GM12865 (cell line): ENCODE measurements at regions not wholly inside any gene's neighbourhood (a gene's known extent, or its start where the extent isn't known, plus 50 kb on each side); places are given as distances from the start of the nearest gene placed in this dataset.

Experiments
- DNase-seq: peaks from one replicate; pipeline ENCODE4 v3.0.0; 2010; ENCODE audit warnings: low read depth
- H3K4me3 ChIP-seq: 2 replicates; pipeline ENCODE4 v1.5.1; 2011; ENCODE audit warnings: mild to moderate bottlenecking, low read depth, low read length, control low read depth
- TF ChIP-seq, protein P1 (sequence below): IDR thresholded peaks from 2 replicates; pipeline ENCODE4 v1.5.1; 2011; ENCODE audit warnings: low read length, control low read depth, low read depth, inconsistent platforms; ENCODE audit not compliant: insufficient read depth; ENCODE audit errors: missing control alignments

DNA sequence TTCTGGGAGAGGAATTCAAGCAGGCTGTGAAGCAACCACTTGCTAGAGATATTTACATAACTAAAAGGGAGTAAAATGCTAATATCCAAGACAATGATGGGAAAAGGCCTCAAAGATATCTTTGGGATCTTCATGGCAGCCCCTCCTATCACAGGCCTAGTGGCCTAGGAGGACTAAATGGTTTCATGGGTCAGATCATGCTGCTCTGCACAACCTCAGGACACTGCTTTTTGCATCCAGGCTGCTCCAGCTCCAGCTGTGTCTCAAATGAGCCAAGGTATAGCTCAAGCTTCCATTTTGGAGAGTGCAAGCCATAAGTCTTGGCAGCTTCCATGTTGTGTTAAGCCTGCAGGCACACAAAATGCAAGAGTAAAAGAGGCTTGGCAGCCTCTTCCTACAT, 195.6 kb upstream of the SSTR1 start:
- no peak overlapping the region for H3K4me3 ChIP-seq
- no peak for DNase-seq
- TF ChIP-seq, protein P1, sequence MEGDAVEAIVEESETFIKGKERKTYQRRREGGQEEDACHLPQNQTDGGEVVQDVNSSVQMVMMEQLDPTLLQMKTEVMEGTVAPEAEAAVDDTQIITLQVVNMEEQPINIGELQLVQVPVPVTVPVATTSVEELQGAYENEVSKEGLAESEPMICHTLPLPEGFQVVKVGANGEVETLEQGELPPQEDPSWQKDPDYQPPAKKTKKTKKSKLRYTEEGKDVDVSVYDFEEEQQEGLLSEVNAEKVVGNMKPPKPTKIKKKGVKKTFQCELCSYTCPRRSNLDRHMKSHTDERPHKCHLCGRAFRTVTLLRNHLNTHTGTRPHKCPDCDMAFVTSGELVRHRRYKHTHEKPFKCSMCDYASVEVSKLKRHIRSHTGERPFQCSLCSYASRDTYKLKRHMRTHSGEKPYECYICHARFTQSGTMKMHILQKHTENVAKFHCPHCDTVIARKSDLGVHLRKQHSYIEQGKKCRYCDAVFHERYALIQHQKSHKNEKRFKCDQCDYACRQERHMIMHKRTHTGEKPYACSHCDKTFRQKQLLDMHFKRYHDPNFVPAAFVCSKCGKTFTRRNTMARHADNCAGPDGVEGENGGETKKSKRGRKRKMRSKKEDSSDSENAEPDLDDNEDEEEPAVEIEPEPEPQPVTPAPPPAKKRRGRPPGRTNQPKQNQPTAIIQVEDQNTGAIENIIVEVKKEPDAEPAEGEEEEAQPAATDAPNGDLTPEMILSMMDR, result no peak

DNA sequence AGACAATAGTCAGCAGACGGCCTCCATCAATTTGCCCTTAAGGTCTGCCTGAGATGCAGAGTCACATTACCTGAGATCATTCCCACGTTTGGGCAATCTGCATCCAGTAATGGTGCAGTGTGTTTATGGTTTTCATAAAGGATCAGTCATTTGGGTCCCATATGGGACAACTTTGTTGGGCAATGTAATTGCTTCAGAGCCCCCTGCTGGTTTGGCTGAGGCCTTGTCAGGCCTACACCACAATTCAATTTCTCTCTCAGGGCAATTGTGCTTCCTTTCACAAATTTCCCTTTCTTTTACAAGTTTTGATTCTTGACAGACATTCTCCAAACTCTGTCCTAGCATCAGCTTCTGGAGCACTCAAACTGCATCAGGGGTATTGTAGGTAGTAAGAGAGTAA, 191.2 kb upstream of the SSTR1 start:
- H3K4me3 ChIP-seq, result no peak overlapping the region
- TF ChIP-seq, protein P1, result no peak
- DNase-seq, result no peak

DNA sequence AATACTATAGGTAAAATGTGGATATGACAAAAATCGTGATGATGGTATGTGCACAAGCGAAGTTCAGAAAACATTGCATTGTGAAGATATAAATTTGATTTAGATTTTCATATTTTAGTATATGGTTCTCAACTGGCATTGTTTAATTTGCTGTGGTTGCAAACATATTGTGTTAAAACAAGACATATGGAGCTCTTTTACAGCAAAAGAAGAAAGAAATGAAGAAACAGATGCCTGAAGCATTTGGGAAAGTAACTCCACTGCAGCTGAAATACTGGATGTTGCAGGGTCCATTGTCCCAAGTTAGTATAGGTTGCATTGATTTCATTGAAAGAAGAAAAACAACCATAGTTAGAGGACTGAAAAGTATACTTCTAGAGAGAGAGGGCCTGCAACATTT, 185.8 kb upstream of the SSTR1 start:
- no peak overlapping the region for H3K4me3 ChIP-seq
- DNase-seq, result no peak
- TF ChIP-seq, protein P1, result no peak

DNA sequence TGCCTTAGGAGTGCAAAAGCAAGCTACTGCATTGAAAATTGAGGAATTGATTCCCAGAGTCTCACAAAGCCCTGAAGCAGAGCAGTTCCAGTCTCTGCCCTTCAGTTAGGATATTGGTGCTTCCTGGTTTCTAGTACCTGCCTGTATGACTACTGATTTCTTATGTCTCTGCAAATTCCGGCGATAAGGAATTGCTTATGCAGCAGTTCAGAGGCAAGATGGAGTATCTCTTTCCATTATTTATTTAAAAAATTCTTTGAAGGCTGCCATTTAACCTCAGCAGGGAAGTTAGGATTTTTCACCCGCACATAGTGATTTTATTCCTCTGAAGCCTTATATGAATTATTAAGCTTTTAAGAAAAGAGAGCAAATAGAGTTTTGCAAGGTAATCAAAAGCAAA, 184.9 kb upstream of the SSTR1 start:
- no peak overlapping the region for H3K4me3 ChIP-seq
- TF ChIP-seq, protein P1, result no peak
- no peak for DNase-seq

DNA sequence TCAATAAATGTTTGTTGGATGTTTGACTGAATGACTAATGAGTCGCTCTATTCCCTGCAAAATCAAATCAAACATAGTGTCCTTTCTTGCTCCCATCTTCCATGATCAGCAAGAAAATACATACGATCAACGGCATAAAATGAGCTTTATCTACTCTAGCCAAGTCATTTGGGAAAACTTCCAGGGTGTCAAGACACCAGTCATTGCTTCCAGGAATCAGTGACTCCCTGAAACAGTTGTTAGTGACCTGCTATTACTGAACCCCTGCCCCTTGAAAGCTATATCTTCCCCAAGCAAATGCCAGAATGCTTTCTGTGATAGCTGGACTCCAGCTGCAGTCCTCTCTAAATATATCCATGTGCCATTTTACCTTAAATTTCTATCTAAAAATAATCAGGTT, 169.5 kb upstream of the SSTR1 start:
- no peak overlapping the region for H3K4me3 ChIP-seq
- no peak for DNase-seq
- TF ChIP-seq, protein P1, result no peak

DNA sequence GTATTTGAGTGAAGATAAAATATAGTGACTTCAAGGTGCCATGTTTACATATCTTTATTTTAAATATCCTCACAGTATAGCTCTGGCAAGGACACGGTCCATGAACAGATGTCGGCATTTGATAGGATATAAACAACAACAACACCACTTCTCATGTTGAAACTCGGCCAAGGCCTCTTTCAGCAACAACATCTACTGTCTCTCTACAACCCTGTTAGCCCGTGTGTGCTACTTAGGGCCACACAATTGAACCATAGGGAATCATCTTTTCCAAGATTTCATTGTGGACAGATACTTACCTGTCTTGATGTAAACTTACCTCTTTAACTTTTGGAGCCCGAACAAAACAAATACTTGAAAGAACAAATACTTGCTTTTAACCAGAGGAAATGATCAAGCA, 168.7 kb upstream of the SSTR1 start:
- no peak for DNase-seq
- TF ChIP-seq, protein P1, result no peak
- H3K4me3 ChIP-seq, result no peak overlapping the region

DNA sequence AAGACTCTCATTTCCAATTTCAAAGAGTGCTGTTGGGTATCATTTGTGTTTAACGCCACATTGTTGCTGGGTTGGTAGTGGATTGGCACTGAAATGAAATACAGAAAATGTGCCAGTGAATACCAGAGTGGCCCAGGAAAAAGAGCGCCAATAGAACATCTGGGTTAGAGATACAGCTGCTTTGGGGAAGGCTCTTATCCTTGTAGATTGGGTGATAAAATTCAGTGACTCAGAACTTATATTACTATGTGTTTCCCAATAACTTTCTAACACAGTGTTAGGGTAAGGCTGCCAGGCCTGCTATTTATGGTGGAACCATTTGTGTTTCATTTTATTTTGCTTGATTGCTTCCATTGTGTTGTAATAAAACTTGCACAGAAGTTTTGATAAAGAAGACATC, 168.2 kb upstream of the SSTR1 start:
- no peak overlapping the region for H3K4me3 ChIP-seq
- DNase-seq, result no peak
- TF ChIP-seq, protein P1, result no peak
